Suprapubic skin (tissue), 4 donors: ENCODE measurements at regions not wholly inside any gene's neighbourhood (a gene's known extent, or its start where the extent isn't known, plus 50 kb on each side); places are given as distances from the start of the nearest gene placed in this dataset.

Experiments
- POLR2A ChIP-seq, 2 donors: fragments of 450-650 bp; IDR thresholded peaks; one replicate each; pipeline ENCODE4 v1.6.1; 2017; ENCODE audit warnings: antibody characterized with exemption in 2 of 2, mild to moderate bottlenecking in 2 of 2, moderate library complexity in 2 of 2
- POLR2AphosphoS5 ChIP-seq, 3 donors: sonication (generic); formaldehyde crosslinking; IDR thresholded peaks; one replicate each; pipeline ENCODE4 v1.6.1; 2017; ENCODE audit warnings: antibody characterized with exemption in 3 of 3
- TF ChIP-seq, protein P1 (sequence below), 2 donors: fragments of 200-600 bp in 1 of 2; fragments of 450-650 bp in 1 of 2; sonication (generic) in 1 of 2; IDR thresholded peaks; one replicate each; pipeline ENCODE4 v1.5.1; 2016 to 2019; ENCODE audit warnings: antibody characterized with exemption in 2 of 2, mild to moderate bottlenecking in 1 of 2, moderate library complexity in 1 of 2

- TF ChIP-seq POLR2AphosphoS5 (IDR thresholded peaks at IDR 0.05) = no peak
- TF ChIP-seq, protein P1, sequence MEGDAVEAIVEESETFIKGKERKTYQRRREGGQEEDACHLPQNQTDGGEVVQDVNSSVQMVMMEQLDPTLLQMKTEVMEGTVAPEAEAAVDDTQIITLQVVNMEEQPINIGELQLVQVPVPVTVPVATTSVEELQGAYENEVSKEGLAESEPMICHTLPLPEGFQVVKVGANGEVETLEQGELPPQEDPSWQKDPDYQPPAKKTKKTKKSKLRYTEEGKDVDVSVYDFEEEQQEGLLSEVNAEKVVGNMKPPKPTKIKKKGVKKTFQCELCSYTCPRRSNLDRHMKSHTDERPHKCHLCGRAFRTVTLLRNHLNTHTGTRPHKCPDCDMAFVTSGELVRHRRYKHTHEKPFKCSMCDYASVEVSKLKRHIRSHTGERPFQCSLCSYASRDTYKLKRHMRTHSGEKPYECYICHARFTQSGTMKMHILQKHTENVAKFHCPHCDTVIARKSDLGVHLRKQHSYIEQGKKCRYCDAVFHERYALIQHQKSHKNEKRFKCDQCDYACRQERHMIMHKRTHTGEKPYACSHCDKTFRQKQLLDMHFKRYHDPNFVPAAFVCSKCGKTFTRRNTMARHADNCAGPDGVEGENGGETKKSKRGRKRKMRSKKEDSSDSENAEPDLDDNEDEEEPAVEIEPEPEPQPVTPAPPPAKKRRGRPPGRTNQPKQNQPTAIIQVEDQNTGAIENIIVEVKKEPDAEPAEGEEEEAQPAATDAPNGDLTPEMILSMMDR (IDR thresholded peaks at IDR 0.05) = no peak
- no peak for TF ChIP-seq POLR2A (IDR thresholded peaks at IDR 0.05)
Measured at GRCh38 chr2:120805602-120806001, 69.9 kb downstream of the GLI2 start.
